ENCODE measurements at regions not wholly inside any gene's neighbourhood (a gene's known extent, or its start where the extent isn't known, plus 50 kb on each side); places are given as distances from the start of the nearest gene placed in this dataset.

- H3K4me2 ChIP-seq (ENCODE audit: insufficient read depth in 1 of 2, low read depth in 2 of 2, low read length in 2 of 2), result no peak overlapping the region
- H3K9me3 ChIP-seq (ENCODE audit: insufficient read depth in 2 of 2, low read depth in 1 of 2, low read length in 1 of 2), result 0 out of 4 replicates have a peak, but pooled peaks cover 0 to 2% of the 10 kb centered on the region in 2 experiments
- no peak overlapping the region for H3K23ac ChIP-seq (ENCODE audit: insufficient read length)
- H2BK20ac ChIP-seq (ENCODE audit: low read length), result no peak overlapping the region
- peaks cover 0 to 2% (median 0%) of the 10 kb centered on the region in 4 experiments; a peak in 1 of 7 replicates for H3K4me1 ChIP-seq (replicated peaks in 1 of 4; ENCODE audit: control insufficient read depth in 3 of 4, insufficient read depth in 4 of 4, low read length in 3 of 4)
- H3K4ac ChIP-seq (replicated peaks; ENCODE audit: insufficient read length, low read depth, low read length), result no peak overlapping the region
- no peak overlapping the region for H3K14ac ChIP-seq (ENCODE audit: insufficient read length)
- no peak overlapping the region for H3K18ac ChIP-seq (ENCODE audit: extremely low read depth, low read length)
- no peaks in the 10 kb centered on the region for H3K23me2 ChIP-seq (ENCODE audit: low read depth, low read length)
- H3K27me3 ChIP-seq (replicated peaks in 1 of 4; ENCODE audit: control insufficient read depth in 3 of 4, extremely low read depth in 1 of 4, insufficient read depth in 3 of 4, low read length in 3 of 4), result no peaks in the 10 kb centered on the region
- 83% methylated on average over 3 of the region's 3 CpGs; no CpG with 5 or more reads in 1 of the 2 experiments for WGBS, 2 experiments (ENCODE audit: extremely low coverage in 1 of 2, insufficient coverage in 1 of 2, insufficient read length in 1 of 2, insufficient replicate concordance in 2 of 2, low coverage in 1 of 2, low lambda C conversion rate in 2 of 2, missing lambda C conversion rate in 1 of 2)
- ChIA-PET CTCF (ENCODE audit: partially characterized antibody) (interaction anchor here (5.2 kb wide), 1 partner anchor 13 kb away, joined by 21 read pairs; no protein-coding TSS in a partner anchor), POLR2A (ENCODE audit: partially characterized antibody) (no interaction called here)
- H2BK15ac ChIP-seq (ENCODE audit: low read length), result no peak overlapping the region
- DNase-seq (ENCODE audit: low read depth in 1 of 2, low spot score in 2 of 2), result no peak
- no peak overlapping the region for H3K27ac ChIP-seq (ENCODE audit: low read depth, low read length)
- H4K91ac ChIP-seq (replicated peaks; ENCODE audit: insufficient read length, low read length), result no peak overlapping the region
- 0 out of 2 replicates have a peak overlapping the region, but pooled peaks have one; percentile 4 for H2AFZ ChIP-seq (ENCODE audit: low read length)
- no peaks in the 10 kb centered on the region for H4K20me1 ChIP-seq (replicated peaks in 1 of 2; ENCODE audit: control insufficient read depth in 1 of 2, insufficient read depth in 2 of 2, low read length in 2 of 2)
- H4K8ac ChIP-seq (ENCODE audit: extremely low read depth, insufficient read depth, low read length), result no peak overlapping the region
- no peak for FAIRE-seq
- H3K4me3 ChIP-seq (ENCODE audit: extremely low read depth in 1 of 4, insufficient read depth in 2 of 4, low read depth in 3 of 4, low read length in 4 of 4), result no peak overlapping the region
- H2AK5ac ChIP-seq (ENCODE audit: low read depth, low read length), result no peak overlapping the region
- H3K9ac ChIP-seq (replicated peaks in 1 of 4; ENCODE audit: extremely low read depth in 1 of 4, low read depth in 3 of 4, low read length in 3 of 4), result no peak overlapping the region
- H2BK120ac ChIP-seq (replicated peaks; ENCODE audit: low read depth, low read length), result no peak overlapping the region
- no peak overlapping the region for H2BK12ac ChIP-seq (ENCODE audit: low read depth, low read length)
- no peaks in the 10 kb centered on the region for H3K79me1 ChIP-seq (ENCODE audit: low read depth, low read length)
- H2BK5ac ChIP-seq (ENCODE audit: low read depth, low read length), result no peak overlapping the region
- no peak overlapping the region for H4K5ac ChIP-seq (ENCODE audit: insufficient read length, low read depth, low read length)
- no peak overlapping the region for H3K56ac ChIP-seq (replicated peaks; ENCODE audit: insufficient read length, low read depth, low read length)
- H3K79me2 ChIP-seq (ENCODE audit: control insufficient read depth in 1 of 2, insufficient read depth in 2 of 2, low read length in 2 of 2), result no peaks in the 10 kb centered on the region
- no peaks in the 10 kb centered on the region for H3K36me3 ChIP-seq (ENCODE audit: control insufficient read depth in 2 of 4, insufficient read depth in 4 of 4, low read length in 3 of 4)
- TF ChIP-seq BCL11A (IDR thresholded peaks at IDR 0.05; ENCODE audit: low read depth in 2 of 2, low read length in 2 of 2) (no peak), GABPA (IDR thresholded peaks at IDR 0.05; ENCODE audit: borderline replicate concordance, insufficient read depth, low read length) (no peak), CEBPB (IDR thresholded peaks at IDR 0.05; ENCODE audit: low read depth, low read length) (no peak), POLR2A (IDR thresholded peaks at IDR 0.05; ENCODE audit: control extremely low read depth in 1 of 2, low read depth in 2 of 2, low read length in 2 of 2) (no peak), HDAC6 (IDR thresholded peaks at IDR 0.05; ENCODE audit: low read depth, low read length) (no peak), RBBP5 (IDR thresholded peaks at IDR 0.05; ENCODE audit: borderline replicate concordance, low read depth, low read length) (no peak), ATF3 (IDR thresholded peaks at IDR 0.05; ENCODE audit: insufficient read depth, low read depth, low read length) (no peak), FOSL1 (IDR thresholded peaks at IDR 0.05; ENCODE audit: insufficient read depth, low read depth, low read length) (no peak), GTF2F1 (IDR thresholded peaks at IDR 0.05; ENCODE audit: borderline replicate concordance, low read depth, low read length) (no peak), EGR1 (IDR thresholded peaks at IDR 0.05; ENCODE audit: borderline replicate concordance, low read depth, low read length) (no peak), POLR2AphosphoS5 (IDR thresholded peaks at IDR 0.05; ENCODE audit: low read depth, low read length) (no peak), RXRA (IDR thresholded peaks at IDR 0.05; ENCODE audit: insufficient read depth, low read depth, low read length) (no peak), KDM4A (IDR thresholded peaks at IDR 0.05; ENCODE audit: low read depth, low read length, severe bottlenecking) (no peak), SIX5 (IDR thresholded peaks at IDR 0.05; ENCODE audit: low read depth, low read length) (no peak)
- TF ChIP-seq, protein P1, sequence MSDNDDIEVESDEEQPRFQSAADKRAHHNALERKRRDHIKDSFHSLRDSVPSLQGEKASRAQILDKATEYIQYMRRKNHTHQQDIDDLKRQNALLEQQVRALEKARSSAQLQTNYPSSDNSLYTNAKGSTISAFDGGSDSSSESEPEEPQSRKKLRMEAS (IDR thresholded peaks at IDR 0.05), result no peak
These were observed 68.6 kb upstream of the RFXAP start for GRCh38 chr13:36750461-36750860.

Measured in H1 (cell line).